Thoracic aorta (tissue), 2 donors: ENCODE measurements at regions not wholly inside any gene's neighbourhood (a gene's known extent, or its start where the extent isn't known, plus 50 kb on each side); places are given as distances from the start of the nearest gene placed in this dataset.

Source experiments
- ATAC-seq: fragments of 150-250 bp; one replicate; pipeline ENCODE4 v1.8.0; 2017; ENCODE audit warnings: low read depth; ENCODE audit not compliant: insufficient number of reproducible peaks, low FRiP score
- DNase-seq: peaks from one replicate; pipeline ENCODE4 v3.0.0-alpha.2; 2020; ENCODE audit warnings: low spot score
- H3K27ac ChIP-seq, 2 donors: fragments of 200-600 bp; sonication (generic); 1 replicate in 1 of 2; 2 replicates in 1 of 2; pipeline ENCODE4 v1.5.1; 2016; ENCODE audit warnings: mild to moderate bottlenecking in 2 of 2, moderate library complexity in 2 of 2
- H3K27me3 ChIP-seq: fragments of 200-600 bp; sonication (generic); replicated peaks from 2 replicates; pipeline ENCODE4 v1.6.0; 2016; ENCODE audit warnings: mild to moderate bottlenecking; ENCODE audit not compliant: insufficient read depth
- H3K36me3 ChIP-seq: fragments of 200-600 bp; sonication (generic); one replicate; pipeline ENCODE4 v1.5.1; 2016
- H3K4me1 ChIP-seq, 2 donors: fragments of 200-600 bp; sonication (generic); 1 replicate in 1 of 2; 2 replicates in 1 of 2; pipeline versions ENCODE4 v1.5.1 to v1.6.0; 2016; ENCODE audit warnings: low read depth in 2 of 2, mild to moderate bottlenecking in 1 of 2; ENCODE audit not compliant: control insufficient read depth in 1 of 2
- H3K4me3 ChIP-seq: fragments of 200-600 bp; sonication (generic); 2 replicates; pipeline ENCODE4 v1.5.1; 2016; ENCODE audit warnings: mild to moderate bottlenecking
- H3K9me3 ChIP-seq: fragments of 200-600 bp; sonication (generic); 2 replicates; pipeline ENCODE4 v1.5.1; 2016
- CTCF ChIP-seq: fragments of 200-600 bp; sonication (generic); IDR thresholded peaks from one replicate; pipeline ENCODE4 v1.5.1; 2019; ENCODE audit warnings: antibody characterized with exemption

DNA sequence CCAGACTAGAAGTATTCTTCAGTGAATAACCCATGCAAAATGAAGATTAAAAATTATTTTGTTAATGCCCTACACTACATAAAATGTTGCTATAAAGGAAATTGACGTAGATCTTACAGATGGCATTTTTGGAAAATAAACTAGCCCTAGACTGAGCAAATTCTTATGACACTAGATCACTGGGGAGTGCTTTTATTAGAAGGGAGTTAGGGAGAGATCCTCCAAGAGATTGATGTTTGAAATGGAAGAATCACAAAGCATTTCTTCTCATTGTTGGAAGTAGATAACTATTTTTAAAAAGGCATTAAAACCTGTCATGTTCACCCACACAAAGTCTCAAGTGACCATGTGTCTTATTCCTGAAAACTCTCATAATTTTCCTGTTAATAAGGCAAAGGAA, 351.1 kb upstream of the TLE4 start:
- ATAC-seq, result no peak
- H3K36me3 ChIP-seq, result no peaks in the 10 kb centered on the region

GRCh38 chr9:79221084-79221483, 350.7 kb upstream of the TLE4 start:
- Histone ChIP-seq H3K4me1 (no peaks in the 10 kb centered on the region), H3K27ac (no peak overlapping the region), H3K36me3 (no peaks in the 10 kb centered on the region), H3K9me3 (no peaks in the 10 kb centered on the region), H3K4me3 (no peak overlapping the region), H3K27me3 (no peaks in the 10 kb centered on the region)
- no peak for ATAC-seq
- no peak for TF ChIP-seq CTCF
- DNase-seq, result no peak

More for the DNA sequence above, 351.1 kb upstream of the TLE4 start:
- H3K4me1 ChIP-seq, result no peaks in the 10 kb centered on the region
- H3K27ac ChIP-seq, result no peak overlapping the region
- DNase-seq, result no peak
- no peak for TF ChIP-seq CTCF
- H3K9me3 ChIP-seq, result no peaks in the 10 kb centered on the region
- no peaks in the 10 kb centered on the region for H3K27me3 ChIP-seq
- no peak overlapping the region for H3K4me3 ChIP-seq

- Histone ChIP-seq H3K27ac (no peak overlapping the region), H3K9me3 (no peaks in the 10 kb centered on the region), H3K4me3 (no peak overlapping the region), H3K4me1 (no peaks in the 10 kb centered on the region), H3K36me3 (no peaks in the 10 kb centered on the region), H3K27me3 (no peaks in the 10 kb centered on the region)
- ATAC-seq, result no peak
- DNase-seq, result no peak
- TF ChIP-seq CTCF, result no peak
These were observed 349.3 kb upstream of the TLE4 start for GRCh38 chr9:79222483-79222882.

DNA sequence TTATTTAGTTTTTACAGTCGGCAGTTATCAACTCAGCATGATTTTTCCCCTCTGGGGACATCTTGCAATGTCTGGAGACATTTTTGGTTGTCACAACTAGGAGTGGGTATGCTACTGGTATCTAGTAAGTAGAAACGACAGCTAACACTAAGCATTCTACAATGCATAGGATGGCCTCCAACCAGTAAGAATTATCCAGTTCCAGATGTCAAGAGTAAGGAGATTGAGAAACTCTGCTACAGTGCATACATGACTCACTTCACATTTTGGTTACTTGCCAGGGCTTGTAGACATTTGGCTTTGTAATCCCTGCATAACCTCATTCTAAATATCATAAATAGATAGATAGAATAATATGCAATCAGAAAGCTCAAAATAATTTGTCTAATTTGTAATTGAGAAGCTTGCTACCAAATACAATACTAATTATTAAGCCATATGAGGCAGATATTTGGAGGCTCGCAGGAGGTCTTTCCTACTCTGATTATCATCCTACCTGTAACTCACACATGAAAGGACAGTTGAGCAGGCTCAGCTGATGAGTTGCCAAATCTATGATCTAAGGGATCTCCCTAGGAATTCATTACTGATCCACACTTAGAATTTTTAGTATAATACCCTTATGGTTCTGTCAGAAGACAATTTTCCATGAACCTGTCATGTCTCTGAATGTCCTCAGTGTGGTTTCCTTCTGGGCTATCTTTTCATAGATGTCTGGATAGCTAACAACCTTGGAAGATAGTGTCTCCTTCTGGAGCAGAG, 346.9 kb upstream of the TLE4 start:
- Histone ChIP-seq H3K36me3 (no peaks in the 10 kb centered on the region), H3K27ac (no peak overlapping the region), H3K27me3 (no peaks in the 10 kb centered on the region), H3K4me1 (no peaks in the 10 kb centered on the region), H3K4me3 (no peak overlapping the region), H3K9me3 (no peaks in the 10 kb centered on the region)
- no peak for DNase-seq
- TF ChIP-seq CTCF, result no peak
- ATAC-seq, result no peak

GRCh38 chr9:79233542-79233941, 338.2 kb upstream of the TLE4 start:
- no peak for TF ChIP-seq CTCF
- H3K9me3 ChIP-seq, result no peaks in the 10 kb centered on the region
- H3K4me1 ChIP-seq, result no peaks in the 10 kb centered on the region
- no peaks in the 10 kb centered on the region for H3K27me3 ChIP-seq
- DNase-seq, result no peak
- no peak overlapping the region for H3K27ac ChIP-seq
- no peaks in the 10 kb centered on the region for H3K36me3 ChIP-seq
- H3K4me3 ChIP-seq, result no peak overlapping the region
- ATAC-seq, result no peak
